H1 (cell line): ENCODE measurements at regions not wholly inside any gene's neighbourhood (a gene's known extent, or its start where the extent isn't known, plus 50 kb on each side); places are given as distances from the start of the nearest gene placed in this dataset.

Experiments
- BACH1 ChIP-seq: IDR thresholded peaks from 2 replicates; pipeline ENCODE4 v1.6.1; 2012; ENCODE audit warnings: low read length, improper control_type of control experiment
- CEBPB ChIP-seq: IDR thresholded peaks from 2 replicates; pipeline ENCODE4 v1.6.1; 2012; ENCODE audit warnings: low read depth, low read length
- GABPA ChIP-seq: IDR thresholded peaks from 2 replicates; pipeline ENCODE4 v1.6.1; 2011; ENCODE audit warnings: mild to moderate bottlenecking, low read length, moderate library complexity, borderline replicate concordance; ENCODE audit not compliant: insufficient read depth
- HDAC2 ChIP-seq, 2 experiments: fragments of 300-600 bp in 1 of 2; sonication (generic) in 1 of 2; IDR thresholded peaks; 2 replicates each; pipeline ENCODE4 v1.6.1; 2011 to 2012; ENCODE audit warnings: low read depth in 2 of 2, low read length in 2 of 2, mild to moderate bottlenecking in 2 of 2, moderate library complexity in 2 of 2, borderline replicate concordance in 1 of 2, inconsistent platforms in 1 of 2
- NRF1 ChIP-seq: IDR thresholded peaks from 2 replicates; pipeline ENCODE4 v1.6.1; 2011; ENCODE audit warnings: mild to moderate bottlenecking, low read depth, low read length, improper control_type of control experiment
- POU5F1 ChIP-seq: IDR thresholded peaks from 2 replicates; pipeline ENCODE4 v1.6.1; 2011; ENCODE audit warnings: low read depth, mild to moderate bottlenecking, low read length, moderate library complexity
- RFX5 ChIP-seq: IDR thresholded peaks from 2 replicates; pipeline ENCODE4 v1.6.1; 2011; ENCODE audit warnings: low read depth, low read length, improper control_type of control experiment, borderline replicate concordance
- TF ChIP-seq, protein P1 (sequence below): fragments of 300-600 bp; sonication (generic); IDR thresholded peaks from 2 replicates; pipeline ENCODE4 v1.7.1; 2012; ENCODE audit warnings: low read length, moderate library complexity, mild to moderate bottlenecking, inconsistent platforms; ENCODE audit not compliant: insufficient replicate concordance

- TF ChIP-seq, protein P1, sequence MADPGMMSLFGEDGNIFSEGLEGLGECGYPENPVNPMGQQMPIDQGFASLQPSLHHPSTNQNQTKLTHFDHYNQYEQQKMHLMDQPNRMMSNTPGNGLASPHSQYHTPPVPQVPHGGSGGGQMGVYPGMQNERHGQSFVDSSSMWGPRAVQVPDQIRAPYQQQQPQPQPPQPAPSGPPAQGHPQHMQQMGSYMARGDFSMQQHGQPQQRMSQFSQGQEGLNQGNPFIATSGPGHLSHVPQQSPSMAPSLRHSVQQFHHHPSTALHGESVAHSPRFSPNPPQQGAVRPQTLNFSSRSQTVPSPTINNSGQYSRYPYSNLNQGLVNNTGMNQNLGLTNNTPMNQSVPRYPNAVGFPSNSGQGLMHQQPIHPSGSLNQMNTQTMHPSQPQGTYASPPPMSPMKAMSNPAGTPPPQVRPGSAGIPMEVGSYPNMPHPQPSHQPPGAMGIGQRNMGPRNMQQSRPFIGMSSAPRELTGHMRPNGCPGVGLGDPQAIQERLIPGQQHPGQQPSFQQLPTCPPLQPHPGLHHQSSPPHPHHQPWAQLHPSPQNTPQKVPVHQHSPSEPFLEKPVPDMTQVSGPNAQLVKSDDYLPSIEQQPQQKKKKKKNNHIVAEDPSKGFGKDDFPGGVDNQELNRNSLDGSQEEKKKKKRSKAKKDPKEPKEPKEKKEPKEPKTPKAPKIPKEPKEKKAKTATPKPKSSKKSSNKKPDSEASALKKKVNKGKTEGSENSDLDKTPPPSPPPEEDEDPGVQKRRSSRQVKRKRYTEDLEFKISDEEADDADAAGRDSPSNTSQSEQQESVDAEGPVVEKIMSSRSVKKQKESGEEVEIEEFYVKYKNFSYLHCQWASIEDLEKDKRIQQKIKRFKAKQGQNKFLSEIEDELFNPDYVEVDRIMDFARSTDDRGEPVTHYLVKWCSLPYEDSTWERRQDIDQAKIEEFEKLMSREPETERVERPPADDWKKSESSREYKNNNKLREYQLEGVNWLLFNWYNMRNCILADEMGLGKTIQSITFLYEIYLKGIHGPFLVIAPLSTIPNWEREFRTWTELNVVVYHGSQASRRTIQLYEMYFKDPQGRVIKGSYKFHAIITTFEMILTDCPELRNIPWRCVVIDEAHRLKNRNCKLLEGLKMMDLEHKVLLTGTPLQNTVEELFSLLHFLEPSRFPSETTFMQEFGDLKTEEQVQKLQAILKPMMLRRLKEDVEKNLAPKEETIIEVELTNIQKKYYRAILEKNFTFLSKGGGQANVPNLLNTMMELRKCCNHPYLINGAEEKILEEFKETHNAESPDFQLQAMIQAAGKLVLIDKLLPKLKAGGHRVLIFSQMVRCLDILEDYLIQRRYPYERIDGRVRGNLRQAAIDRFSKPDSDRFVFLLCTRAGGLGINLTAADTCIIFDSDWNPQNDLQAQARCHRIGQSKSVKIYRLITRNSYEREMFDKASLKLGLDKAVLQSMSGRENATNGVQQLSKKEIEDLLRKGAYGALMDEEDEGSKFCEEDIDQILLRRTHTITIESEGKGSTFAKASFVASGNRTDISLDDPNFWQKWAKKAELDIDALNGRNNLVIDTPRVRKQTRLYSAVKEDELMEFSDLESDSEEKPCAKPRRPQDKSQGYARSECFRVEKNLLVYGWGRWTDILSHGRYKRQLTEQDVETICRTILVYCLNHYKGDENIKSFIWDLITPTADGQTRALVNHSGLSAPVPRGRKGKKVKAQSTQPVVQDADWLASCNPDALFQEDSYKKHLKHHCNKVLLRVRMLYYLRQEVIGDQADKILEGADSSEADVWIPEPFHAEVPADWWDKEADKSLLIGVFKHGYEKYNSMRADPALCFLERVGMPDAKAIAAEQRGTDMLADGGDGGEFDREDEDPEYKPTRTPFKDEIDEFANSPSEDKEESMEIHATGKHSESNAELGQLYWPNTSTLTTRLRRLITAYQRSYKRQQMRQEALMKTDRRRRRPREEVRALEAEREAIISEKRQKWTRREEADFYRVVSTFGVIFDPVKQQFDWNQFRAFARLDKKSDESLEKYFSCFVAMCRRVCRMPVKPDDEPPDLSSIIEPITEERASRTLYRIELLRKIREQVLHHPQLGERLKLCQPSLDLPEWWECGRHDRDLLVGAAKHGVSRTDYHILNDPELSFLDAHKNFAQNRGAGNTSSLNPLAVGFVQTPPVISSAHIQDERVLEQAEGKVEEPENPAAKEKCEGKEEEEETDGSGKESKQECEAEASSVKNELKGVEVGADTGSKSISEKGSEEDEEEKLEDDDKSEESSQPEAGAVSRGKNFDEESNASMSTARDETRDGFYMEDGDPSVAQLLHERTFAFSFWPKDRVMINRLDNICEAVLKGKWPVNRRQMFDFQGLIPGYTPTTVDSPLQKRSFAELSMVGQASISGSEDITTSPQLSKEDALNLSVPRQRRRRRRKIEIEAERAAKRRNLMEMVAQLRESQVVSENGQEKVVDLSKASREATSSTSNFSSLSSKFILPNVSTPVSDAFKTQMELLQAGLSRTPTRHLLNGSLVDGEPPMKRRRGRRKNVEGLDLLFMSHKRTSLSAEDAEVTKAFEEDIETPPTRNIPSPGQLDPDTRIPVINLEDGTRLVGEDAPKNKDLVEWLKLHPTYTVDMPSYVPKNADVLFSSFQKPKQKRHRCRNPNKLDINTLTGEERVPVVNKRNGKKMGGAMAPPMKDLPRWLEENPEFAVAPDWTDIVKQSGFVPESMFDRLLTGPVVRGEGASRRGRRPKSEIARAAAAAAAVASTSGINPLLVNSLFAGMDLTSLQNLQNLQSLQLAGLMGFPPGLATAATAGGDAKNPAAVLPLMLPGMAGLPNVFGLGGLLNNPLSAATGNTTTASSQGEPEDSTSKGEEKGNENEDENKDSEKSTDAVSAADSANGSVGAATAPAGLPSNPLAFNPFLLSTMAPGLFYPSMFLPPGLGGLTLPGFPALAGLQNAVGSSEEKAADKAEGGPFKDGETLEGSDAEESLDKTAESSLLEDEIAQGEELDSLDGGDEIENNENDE = no peak
- no peak for TF ChIP-seq BACH1
- TF ChIP-seq POU5F1 = no peak
- no peak for TF ChIP-seq GABPA
- no peak for TF ChIP-seq CEBPB
- no peak for TF ChIP-seq RFX5
- no peak for TF ChIP-seq HDAC2 (IDR thresholded peaks at IDR 0.05; ENCODE audit: borderline replicate concordance in 1 of 2, low read depth in 2 of 2, low read length in 2 of 2)
- TF ChIP-seq NRF1 = no peak
These were observed 113.4 kb upstream of the EEPD1 start (continued) for GRCh38 chr7:36039671-36040070.
